ENCODE measurements at regions not wholly inside any gene's neighbourhood (a gene's known extent, or its start where the extent isn't known, plus 50 kb on each side); places are given as distances from the start of the nearest gene placed in this dataset.
"Not testable (repeated sequence)": the region's sequence is repeated elsewhere in the genome, so short reads cannot be mapped to it uniquely, and the experiment has no call there.

DNA sequence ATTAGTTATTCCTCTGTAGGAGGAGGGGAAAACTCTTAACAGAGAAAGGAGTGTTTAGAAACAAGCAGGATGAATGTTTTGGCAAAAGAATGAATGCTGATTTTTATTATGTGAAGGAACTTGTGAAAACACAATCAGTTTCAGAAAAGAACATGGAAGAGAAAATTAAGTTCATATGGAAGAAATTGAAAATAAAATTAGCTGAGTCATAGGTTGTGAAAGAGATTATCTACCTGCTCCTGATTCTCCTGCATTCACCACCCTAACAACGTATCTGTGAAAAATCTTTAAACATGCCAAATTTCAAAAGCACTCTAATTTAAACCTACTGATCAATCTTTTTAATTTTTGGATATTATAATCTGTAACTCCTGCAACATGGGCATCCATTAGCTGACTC lies 227.3 kb upstream of the RSPO3 start:
- DNase-seq (ENCODE audit: low read depth in 2 of 2), result no peak

DNA sequence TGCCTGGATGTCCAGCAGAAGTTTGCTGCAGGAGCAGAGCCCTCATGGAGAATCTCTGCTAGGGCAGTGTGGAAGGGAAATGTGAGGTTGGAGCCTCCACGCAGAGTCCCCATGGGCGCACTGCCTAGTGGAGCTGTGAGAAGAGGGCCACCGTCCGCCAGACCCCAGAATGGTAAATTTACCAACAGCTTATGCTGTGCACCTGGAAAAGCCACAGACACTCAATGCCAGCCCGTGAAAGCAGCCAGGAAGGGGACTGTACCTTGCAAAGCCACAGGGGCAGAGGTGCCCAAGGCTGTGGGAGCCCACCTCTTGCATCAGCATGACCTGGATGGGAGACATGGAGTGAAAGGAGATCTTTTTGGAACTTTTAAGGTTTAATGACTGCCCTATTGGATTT lies 225.6 kb upstream of the RSPO3 start:
- DNase-seq (ENCODE audit: low read depth in 2 of 2), result not testable (repeated sequence)

DNA sequence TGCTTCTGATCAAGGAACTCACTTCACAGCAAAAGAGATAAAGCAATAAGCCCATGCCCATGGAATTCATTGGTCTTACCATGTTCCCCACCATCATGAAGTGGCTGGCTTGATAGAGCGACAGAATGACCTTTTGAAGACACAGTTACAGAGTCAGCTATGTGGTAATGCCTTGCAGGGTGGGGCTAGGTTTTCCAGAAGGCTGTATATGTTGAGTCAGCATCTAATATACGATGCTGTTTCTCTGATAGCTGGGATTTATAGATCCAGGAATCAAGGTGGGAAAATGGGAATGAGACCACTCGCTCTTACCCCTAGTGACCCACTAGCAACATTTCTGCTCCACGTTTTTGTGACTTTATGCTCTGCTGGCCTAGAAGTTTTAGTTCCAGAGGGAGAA lies 220.7 kb upstream of the RSPO3 start:
- DNase-seq (ENCODE audit: low read depth in 2 of 2), result no peak

DNA sequence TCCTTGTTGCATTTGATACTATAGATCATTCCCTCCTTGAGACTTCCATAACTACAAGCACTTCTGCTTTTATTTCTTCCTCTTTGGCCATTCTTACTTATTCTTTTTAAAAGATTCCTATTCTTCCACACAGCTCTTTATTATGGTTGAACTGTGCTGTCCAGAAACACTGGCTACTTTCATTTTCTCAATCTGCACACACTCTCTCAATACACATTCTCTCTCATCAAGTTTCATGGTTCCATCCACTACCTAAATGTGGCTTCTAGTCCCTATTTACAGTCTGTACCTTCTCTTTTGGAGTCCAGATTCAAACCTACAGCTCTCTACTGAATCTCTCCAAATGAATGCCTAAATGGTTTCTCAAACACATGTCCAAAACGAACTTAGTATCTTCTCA lies 214.3 kb upstream of the RSPO3 start:
- no peak for DNase-seq (ENCODE audit: low read depth in 2 of 2)

DNA sequence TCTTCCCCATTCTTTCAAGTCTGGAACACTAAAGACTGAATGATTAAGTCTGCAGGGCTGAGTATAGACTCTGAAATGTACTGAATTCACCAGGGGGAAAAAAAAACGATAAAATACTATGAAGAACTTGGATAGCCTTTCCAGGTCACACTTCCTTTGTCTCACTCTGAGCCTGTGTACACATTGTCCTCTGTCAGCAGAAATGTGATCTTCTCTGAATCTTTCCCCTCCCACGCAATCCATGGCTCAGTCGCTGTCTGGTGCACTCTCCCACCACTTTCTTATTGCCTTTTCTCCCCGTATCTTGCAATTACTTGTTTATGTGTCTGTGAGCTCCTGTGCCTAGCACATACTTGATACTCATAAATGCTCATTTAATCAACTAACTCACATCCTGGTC lies 212.6 kb upstream of the RSPO3 start:
- peak in 1 of 2 donors; percentile 3 for DNase-seq (ENCODE audit: low read depth in 2 of 2)

DNA sequence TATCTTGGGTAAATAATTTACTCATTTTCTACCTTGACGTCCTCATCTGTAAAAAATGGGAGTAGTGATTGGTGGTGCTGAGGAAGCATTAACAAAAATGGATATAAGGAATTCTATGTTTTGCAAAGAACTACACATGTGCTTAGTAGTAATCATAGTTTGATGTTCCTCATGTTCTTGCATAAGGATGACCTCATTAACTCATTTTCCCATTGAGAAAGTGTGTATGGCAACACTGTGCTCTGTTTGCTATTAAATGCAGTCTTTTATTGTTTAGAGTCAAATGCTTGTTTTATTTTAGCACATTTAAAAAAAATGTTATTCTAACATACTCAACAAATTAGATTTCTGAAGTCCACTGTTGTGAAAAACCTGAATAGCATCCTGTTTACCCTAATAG lies 211.2 kb upstream of the RSPO3 start:
- no peak for DNase-seq (ENCODE audit: low read depth in 2 of 2)

DNA sequence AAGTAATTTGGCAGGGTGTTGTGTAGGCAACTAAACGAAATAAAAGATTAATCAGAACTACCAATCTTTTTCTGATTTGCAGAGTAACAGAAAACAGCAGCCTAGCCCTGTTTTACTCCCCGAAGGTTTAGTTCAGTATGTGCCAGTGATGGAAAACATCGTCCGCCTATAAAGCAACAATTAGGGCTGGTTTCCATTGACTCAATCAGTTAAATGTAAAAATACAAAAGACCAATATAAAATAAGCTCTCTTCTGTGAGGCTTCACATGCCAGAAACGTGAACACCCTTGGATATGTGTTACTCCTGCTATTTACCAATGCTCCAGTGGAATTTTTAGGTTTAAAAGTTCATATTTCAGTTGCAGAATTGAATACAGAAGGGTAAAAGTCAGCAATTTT lies 210.5 kb upstream of the RSPO3 start:
- no peak for DNase-seq (ENCODE audit: low read depth in 2 of 2)

DNA sequence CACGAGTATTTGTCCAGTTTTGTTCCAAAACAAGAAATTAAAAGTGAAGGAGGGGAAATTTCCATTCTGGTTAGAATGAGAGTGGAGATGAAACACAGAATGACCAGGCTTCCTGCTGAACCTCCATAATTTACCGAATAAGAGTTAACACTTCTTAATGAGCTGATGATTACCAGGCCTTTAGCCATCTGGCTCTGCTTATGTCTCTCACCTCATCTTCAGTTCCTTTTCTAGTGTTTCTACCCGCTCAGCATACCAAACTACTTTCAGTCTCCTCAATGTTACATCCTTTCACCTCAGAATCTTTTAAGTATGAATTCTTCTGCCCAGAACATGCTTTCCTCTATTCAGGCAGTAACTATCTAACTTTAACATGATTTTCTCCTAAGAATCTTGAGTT lies 209.0 kb upstream of the RSPO3 start:
- DNase-seq (ENCODE audit: low read depth in 2 of 2), result no peak

DNA sequence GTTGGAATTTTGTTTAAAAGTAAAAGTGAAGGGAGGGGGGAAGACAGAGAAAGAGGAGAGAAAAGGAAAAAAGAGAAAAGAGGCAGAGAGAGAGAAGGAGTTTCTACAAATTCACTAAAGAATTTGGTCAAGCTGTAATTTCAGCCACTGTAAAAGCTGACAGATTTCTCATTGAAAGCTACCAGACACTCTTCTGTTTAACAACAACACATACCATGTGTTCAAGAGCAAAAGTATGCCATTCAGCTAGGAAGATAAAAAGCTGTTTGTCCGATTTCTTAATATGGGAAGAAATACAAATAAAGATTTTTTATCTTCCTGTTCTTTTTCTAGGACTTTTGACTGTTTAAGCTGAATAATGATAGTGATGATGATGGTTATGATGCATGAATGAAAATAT lies 204.8 kb upstream of the RSPO3 start:
- no peak for DNase-seq (ENCODE audit: low read depth in 2 of 2)

DNA sequence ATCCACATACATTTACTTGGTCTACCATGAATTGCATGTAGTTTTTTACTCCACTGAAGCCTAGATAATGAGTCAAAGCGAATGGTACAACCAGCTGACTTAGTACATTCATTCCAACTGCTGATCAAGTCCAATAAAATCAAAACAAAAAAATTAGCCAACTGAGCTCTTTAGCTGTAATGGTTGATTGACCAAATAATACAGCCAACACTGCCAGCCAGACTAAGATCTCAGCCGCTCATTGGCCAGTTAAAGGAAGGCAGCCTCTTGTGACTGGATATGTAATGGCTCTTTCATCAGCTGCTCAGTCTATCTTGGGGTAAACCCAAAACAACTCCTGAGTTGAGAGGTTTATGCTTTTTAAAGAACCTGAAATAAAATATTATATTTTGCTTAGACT lies 204.3 kb upstream of the RSPO3 start:
- no peak for DNase-seq (ENCODE audit: low read depth in 2 of 2)

DNA sequence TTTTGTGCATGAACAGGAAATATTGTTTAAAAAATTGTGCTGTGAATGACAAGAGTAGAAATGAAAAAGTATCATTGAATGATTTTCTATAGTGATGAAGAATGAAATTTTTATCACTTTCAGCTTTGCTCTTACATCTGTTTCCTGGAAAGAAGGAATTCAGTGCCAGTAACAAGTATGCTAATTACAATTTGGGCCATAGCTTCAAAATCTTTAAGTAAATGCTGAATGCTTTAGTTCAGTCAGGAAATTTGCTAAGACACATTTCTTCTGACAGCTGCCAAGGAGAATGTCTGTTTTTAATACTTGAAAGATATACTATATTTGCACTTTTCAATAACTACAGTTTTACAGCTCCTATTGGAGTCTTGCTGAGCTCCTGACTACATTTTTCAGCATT lies 203.7 kb upstream of the RSPO3 start:
- peak in 1 of 2 donors; percentile 3 for DNase-seq (ENCODE audit: low read depth in 2 of 2)

DNA sequence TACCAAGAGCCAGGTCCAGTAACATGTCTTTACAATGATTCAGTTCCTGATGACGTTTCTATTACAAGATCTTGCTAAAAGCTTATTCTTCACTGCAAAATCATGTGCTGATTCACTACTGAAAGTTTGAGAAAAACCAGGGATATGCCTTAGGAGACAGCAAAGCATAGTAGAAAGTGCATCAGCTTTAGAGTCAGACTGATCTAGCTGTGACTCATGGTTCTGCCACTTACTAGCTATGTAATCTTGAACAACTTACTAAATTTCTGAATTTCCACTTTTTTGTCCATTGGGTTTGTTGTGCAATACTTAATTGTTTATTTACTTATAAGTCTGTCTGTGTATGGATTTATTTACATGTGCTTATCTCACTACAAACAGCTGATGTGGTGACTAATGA lies 198.5 kb upstream of the RSPO3 start:
- DNase-seq (ENCODE audit: low read depth in 2 of 2), result peak in 1 of 2 donors; percentile 75

DNA sequence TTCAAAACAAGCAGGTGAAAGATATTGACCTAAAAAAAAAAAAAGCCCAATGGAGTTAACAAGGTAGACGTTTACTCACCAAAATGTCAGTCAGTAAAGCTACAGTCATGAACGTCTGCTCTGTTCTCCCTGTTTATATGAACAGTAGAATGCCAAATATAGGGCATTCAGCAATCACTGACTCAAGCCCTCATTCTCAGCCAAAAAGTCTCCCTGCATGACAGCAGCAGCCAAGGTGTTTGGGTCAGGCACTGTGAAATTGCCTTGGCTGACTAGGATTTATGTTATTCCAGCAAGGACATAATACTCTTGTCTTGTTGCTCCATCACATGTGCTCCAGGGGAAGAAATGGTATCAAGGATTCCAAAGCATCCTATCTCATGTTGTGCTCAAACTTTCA lies 194.7 kb upstream of the RSPO3 start:
- DNase-seq (ENCODE audit: low read depth in 2 of 2), result no peak

DNA sequence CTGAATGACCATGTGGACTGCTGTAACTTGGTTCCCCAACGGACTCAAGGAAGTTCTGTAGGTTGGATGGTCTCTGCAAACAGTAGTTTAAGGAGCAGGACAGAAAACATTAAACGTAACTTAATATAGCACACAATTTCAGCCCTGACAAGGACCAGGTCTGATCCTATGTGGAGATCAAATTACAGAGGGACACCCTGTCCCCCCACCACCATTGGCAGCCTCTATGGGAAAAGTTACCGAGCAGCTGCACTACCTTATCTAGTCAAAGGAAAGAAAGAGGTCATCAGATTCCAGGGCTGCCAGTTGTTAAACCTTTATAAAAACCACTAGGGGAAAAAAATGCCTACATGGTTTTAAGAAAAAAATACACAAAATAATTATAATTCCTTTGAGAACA lies 191.5 kb upstream of the RSPO3 start:
- no peak for DNase-seq (ENCODE audit: low read depth in 2 of 2)

DNA sequence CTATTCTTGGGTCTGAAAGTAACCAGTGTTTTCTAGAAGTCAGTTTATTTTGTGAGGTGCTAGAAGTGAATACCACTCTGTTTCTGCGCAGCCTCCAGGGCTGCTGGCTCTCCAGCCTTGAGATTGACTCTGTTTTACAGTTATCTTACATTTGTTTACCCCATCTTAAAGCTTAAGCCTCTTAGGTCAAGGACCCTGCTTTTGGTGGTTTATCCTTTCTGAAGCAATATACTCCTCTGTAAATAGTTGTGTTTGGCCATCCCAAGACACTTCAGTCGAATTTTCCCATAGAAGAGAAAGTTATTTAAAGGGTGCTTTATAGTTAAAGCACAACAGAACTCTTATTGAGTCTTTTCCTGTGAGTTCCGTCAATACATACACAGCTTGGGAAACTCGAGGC lies 190.6 kb upstream of the RSPO3 start:
- no peak for DNase-seq (ENCODE audit: low read depth in 2 of 2)

DNA sequence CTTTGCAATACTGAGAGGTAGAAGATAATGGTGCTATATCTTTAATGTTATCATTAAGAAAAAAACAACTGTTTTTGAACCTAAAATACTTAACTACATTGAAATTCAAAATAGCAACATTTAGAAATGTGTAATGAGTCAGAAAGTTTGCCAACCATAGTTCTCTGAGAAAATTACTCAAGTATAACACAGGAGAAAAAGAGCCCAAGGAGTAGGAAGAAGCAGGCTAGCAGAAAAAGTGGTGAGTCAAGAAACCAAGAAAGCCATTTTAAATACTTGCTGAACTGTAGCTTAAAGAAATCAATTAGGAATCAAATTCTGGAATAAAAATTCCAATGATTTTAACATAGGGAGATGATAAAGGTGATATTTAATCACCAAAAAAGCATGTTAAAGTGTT lies 181.0 kb upstream of the RSPO3 start:
- DNase-seq (ENCODE audit: low read depth in 2 of 2), result no peak

DNA sequence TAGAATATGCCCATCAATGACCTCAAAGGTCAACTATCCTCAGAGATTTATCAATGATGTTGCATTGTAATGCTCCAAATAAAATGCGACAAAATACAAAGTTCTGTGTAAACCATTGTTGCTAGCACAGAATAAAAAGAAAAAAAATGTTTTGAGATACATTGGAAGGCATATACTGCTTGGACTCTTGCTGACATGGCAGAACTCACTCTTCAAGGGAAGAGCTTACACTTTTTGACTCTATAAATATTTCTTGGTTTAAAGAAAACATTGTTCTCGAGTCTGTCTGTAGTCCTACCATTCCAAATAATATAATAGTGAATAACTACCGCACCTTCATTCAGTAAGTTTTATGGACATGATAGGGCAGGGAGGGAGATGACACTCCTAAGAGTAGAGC lies 178.7 kb upstream of the RSPO3 start:
- no peak for DNase-seq (ENCODE audit: low read depth in 2 of 2)

DNA sequence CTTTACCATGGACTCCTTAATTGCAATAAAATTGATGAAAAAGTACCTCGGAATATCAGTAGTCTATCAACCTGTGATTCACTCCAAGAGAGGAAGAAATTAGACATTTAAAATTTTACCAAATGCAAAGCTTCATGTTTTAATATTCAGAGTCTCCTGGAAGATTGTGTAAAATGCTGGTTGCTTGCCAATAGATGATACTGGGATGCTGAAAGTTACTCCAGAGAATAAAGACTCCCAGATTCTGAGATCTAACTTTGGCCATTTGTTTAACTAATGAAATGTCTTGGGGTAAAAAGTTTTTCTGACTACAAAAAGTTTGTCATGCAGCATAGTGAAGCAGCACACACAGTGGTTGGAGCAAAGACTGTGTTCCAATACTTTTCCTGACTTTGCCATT lies 176.7 kb upstream of the RSPO3 start:
- no peak for DNase-seq (ENCODE audit: low read depth in 2 of 2)

DNA sequence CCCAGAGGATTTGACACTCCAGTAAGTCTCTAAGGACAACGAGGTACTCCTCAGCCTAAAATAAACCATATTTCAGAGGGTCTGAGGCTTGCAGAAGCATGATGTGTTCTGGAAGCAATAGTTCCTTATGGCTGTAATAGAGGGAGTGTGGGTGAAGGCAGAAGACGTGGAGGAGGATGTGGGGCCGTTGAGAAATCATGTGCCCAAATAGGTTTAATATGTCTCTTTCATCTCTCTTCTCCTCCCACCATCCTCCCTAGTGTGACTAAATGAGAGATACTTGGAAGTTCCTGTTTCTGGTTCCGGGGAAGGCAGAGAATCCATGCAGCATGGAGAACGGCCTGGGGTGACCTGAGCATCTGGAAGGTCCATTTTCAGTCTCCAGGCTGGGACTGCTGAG lies 174.0 kb upstream of the RSPO3 start:
- DNase-seq (ENCODE audit: low read depth in 2 of 2), result no peak

DNA sequence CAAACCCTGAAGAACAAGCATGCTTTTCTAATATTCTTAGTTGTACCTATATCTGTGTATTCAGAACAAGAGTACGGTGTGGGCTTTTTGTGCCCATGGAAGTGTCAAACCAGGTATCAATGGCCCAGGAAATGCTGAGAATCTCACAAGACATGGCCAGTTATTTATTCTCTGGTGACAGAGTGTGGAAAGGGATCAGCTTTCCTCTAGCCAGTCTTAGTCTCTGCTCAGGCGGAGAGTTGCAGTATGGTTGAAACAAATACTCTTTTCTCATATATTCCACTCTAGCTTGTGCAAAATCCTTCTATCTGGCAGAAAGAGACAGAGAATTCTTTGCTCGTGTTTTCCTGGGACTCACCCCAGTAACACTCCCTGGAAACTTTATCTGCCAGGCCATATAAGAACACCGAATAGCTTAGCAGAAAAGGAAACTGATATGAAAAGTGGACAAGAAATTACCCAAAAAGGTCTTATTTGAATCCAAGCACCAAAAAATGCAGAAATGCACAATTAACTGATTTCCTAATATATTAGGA lies 173.3 kb upstream of the RSPO3 start:
- DNase-seq (ENCODE audit: low read depth in 2 of 2), result no peak

DNA sequence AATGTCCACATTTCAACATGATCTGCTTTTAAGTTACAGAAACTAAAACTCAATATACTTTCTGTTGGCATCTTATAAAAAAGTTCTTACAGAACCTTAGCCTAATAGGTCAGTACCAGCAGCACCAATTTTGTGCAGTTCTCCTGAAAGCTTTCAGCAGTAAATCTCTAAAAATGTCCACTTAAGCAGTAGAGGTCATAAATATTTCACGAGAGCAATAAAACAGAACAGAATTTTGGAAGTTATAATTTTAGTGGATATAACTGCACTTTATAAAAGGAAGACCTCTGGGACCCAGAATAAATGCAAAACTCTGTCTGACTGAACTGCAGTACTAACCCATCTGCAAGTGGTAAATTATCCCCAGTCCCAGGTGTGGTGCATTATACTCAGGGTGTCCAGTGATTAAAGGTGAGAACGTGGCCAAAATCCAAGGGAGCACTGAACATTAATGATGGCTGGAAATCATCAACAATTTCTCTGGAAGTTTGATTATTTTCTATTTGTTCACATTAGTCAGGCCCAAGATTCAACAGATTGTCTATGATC lies 172.6 kb upstream of the RSPO3 start:
- DNase-seq (ENCODE audit: low read depth in 2 of 2), result no peak

DNA sequence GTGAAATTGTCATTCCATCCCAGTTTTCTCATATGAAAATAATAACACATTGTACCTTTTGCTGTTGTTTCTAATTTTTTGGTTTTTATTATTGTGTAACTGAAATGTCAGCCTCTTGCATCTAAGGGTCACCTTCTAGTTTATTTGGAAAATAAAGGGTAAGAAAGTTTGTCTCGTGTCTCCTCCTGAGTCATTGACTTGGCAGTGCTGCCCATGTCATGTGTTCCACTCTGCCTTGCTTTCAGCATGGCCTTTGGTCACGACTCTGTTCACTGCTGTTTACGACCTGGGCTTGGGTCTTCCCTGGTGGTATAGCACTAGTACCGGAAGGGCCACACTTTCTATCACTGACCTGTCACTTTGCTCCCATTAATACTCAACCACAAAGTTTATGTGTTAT lies 171.4 kb upstream of the RSPO3 start:
- DNase-seq (ENCODE audit: low read depth in 2 of 2), result no peak

DNA sequence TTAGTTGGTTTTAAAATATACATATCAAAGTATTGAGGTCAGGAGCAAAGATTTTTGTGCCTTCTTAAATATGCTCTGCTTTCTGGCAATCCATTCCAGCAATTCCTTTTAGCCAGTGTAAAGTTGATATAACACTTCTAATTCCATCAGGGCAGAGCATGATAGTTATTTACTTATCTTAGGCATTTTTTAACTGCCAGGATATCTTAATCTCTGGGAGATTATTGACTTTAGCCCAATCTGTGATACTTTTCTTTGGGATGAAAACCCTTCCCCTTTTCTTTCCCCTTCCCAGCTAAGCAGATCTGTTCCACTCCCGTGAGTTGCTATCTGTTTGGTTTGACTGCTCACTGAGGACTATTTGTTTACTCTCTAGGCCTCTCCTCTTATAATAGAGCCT lies 168.7 kb upstream of the RSPO3 start:
- DNase-seq (ENCODE audit: low read depth in 2 of 2), result no peak

DNA sequence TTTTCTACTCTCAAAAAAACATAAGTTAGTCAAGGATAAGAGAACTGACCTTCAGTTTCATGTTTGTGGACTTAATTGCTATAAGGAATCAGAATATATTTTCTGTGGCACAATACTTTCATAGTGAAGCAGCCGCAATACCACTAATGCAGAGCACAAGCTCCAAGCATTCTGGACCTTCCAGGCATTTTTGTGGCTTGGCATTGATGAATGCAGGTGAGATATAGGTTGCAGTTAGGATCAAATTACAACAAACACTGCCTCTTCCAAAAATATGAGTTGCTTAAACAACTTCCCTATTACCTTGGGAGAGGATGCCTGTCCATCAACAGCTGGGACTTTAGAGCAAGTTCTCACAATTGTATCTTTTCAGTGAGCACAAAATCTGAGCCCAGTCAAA lies 162.8 kb upstream of the RSPO3 start:
- DNase-seq (ENCODE audit: low read depth in 2 of 2), result no peak

Data from lung microvascular endothelial cell (primary cell).